KMS-11 (cell line): ENCODE measurements at regions not wholly inside any gene's neighbourhood (a gene's known extent, or its start where the extent isn't known, plus 50 kb on each side); places are given as distances from the start of the nearest gene placed in this dataset.

Source experiments
- H2AFZ ChIP-seq: fragments of 200-600 bp; sonication (generic); 2 replicates; pipeline ENCODE4 v1.6.1; 2016; ENCODE audit warnings: antibody characterized with exemption, mixed run types, low read depth
- H3K27ac ChIP-seq: fragments of 200-600 bp; sonication (generic); 2 replicates; pipeline ENCODE4 v1.6.1; 2016; ENCODE audit warnings: mild to moderate bottlenecking, mixed run types
- H3K27me3 ChIP-seq: fragments of 200-600 bp; sonication (generic); 2 replicates; pipeline ENCODE4 v1.6.1; 2017; ENCODE audit warnings: mild to moderate bottlenecking, low read depth, mixed run types, moderate library complexity; ENCODE audit not compliant: insufficient read depth
- H3K36me3 ChIP-seq: fragments of 200-600 bp; sonication (generic); 2 replicates; pipeline ENCODE4 v1.6.1; 2017; ENCODE audit warnings: mild to moderate bottlenecking, mixed run types; ENCODE audit not compliant: insufficient read depth
- H3K4me1 ChIP-seq: fragments of 200-600 bp; sonication (generic); 2 replicates; pipeline ENCODE4 v1.6.1; 2016; ENCODE audit warnings: mild to moderate bottlenecking, low read depth, mixed run types; ENCODE audit not compliant: poor library complexity, severe bottlenecking
- H3K4me2 ChIP-seq: fragments of 200-600 bp; sonication (generic); 2 replicates; pipeline ENCODE4 v1.7.0; 2016; ENCODE audit warnings: mild to moderate bottlenecking, mixed run types
- H3K4me3 ChIP-seq: fragments of 200-600 bp; sonication (generic); IDR thresholded peaks from 2 replicates; pipeline ENCODE4 v1.6.1; 2017; ENCODE audit warnings: low read depth, low read length, mixed read lengths; ENCODE audit not compliant: insufficient read depth
- H3K79me2 ChIP-seq: fragments of 200-600 bp; sonication (generic); 2 replicates; pipeline ENCODE4 v1.6.1; 2016; ENCODE audit warnings: low read depth, mixed run types; ENCODE audit not compliant: insufficient read depth
- H3K9ac ChIP-seq: fragments of 200-600 bp; sonication (generic); 2 replicates; pipeline ENCODE4 v1.6.1; 2016; ENCODE audit warnings: mild to moderate bottlenecking, mixed run types
- H4K20me1 ChIP-seq: fragments of 200-600 bp; sonication (generic); 2 replicates; pipeline ENCODE4 v1.6.1; 2016; ENCODE audit warnings: mild to moderate bottlenecking, mixed run types; ENCODE audit not compliant: insufficient read depth
- TF ChIP-seq, protein P1 (sequence below): fragments of 200-600 bp; sonication (generic); conservative IDR thresholded peaks from 2 replicates; pipeline ENCODE4 v1.6.1; 2017; ENCODE audit warnings: low read depth, mild to moderate bottlenecking, antibody characterized with exemption, low read length, moderate library complexity, mixed read lengths

- Histone ChIP-seq H3K4me1 (no peaks in the 10 kb centered on the region), H3K27ac (no peak overlapping the region), H3K9ac (no peak overlapping the region), H4K20me1 (no peaks in the 10 kb centered on the region), H3K79me2 (no peaks in the 10 kb centered on the region), H3K4me2 (no peak overlapping the region), H3K36me3 (no peaks in the 10 kb centered on the region), H2AFZ (no peak overlapping the region), H3K27me3 (no peaks in the 10 kb centered on the region), H3K4me3 (no peak overlapping the region)
- TF ChIP-seq, protein P1, sequence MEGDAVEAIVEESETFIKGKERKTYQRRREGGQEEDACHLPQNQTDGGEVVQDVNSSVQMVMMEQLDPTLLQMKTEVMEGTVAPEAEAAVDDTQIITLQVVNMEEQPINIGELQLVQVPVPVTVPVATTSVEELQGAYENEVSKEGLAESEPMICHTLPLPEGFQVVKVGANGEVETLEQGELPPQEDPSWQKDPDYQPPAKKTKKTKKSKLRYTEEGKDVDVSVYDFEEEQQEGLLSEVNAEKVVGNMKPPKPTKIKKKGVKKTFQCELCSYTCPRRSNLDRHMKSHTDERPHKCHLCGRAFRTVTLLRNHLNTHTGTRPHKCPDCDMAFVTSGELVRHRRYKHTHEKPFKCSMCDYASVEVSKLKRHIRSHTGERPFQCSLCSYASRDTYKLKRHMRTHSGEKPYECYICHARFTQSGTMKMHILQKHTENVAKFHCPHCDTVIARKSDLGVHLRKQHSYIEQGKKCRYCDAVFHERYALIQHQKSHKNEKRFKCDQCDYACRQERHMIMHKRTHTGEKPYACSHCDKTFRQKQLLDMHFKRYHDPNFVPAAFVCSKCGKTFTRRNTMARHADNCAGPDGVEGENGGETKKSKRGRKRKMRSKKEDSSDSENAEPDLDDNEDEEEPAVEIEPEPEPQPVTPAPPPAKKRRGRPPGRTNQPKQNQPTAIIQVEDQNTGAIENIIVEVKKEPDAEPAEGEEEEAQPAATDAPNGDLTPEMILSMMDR, result no peak
Observed at GRCh38 chr2:217638031-217638430, 364.8 kb downstream of the TNS1 start.

DNA sequence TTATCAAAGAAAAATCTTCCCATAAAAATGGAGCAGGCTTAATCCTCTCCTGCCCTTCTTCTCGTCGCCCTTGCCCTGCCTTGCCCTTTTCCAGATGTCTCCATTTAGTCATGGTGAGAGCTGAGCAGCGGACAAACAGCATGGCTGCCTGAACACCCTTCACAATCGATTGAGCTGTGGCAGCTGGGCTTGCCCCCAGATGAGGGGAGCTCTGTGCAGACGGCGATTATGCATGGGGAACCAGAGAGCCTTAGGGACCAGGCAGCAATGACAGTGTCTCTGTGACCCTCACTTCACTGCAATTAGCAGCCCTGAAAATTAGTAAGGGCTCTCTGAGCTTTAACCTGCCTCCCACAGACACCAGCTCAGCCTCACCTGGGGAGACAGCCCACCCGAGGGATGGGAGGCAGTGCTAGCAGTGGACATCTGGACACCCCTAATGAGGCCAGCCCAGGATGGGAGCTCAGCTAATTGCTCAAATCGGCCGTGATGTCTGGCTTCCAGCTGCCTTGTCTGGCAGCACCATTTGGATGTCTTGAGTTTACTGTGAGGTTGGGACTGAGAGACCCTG, 365.7 kb downstream of the TNS1 start:
- Histone ChIP-seq H3K9ac (no peak overlapping the region), H3K36me3 (no peaks in the 10 kb centered on the region), H3K4me3 (no peak overlapping the region), H3K27me3 (no peaks in the 10 kb centered on the region), H3K79me2 (no peaks in the 10 kb centered on the region), H3K4me2 (no peak overlapping the region), H4K20me1 (no peaks in the 10 kb centered on the region), H2AFZ (no peak overlapping the region), H3K27ac (no peak overlapping the region), H3K4me1 (no peaks in the 10 kb centered on the region)
- TF ChIP-seq, protein P1, result no peak

- no peaks in the 10 kb centered on the region for H4K20me1 ChIP-seq
- no peak overlapping the region for H3K27ac ChIP-seq
- no peak overlapping the region for H3K9ac ChIP-seq
- no peaks in the 10 kb centered on the region for H3K27me3 ChIP-seq
- H3K36me3 ChIP-seq, result no peaks in the 10 kb centered on the region
- H3K79me2 ChIP-seq, result no peaks in the 10 kb centered on the region
- TF ChIP-seq, protein P1, result no peak
- H3K4me1 ChIP-seq, result no peaks in the 10 kb centered on the region
- no peak overlapping the region for H2AFZ ChIP-seq
- no peak overlapping the region for H3K4me2 ChIP-seq
- H3K4me3 ChIP-seq, result no peak overlapping the region
Observed at GRCh38 chr2:217636578-217636977, 366.2 kb downstream of the TNS1 start.

GRCh38 chr2:217634871-217635270, 367.9 kb downstream of the TNS1 start:
- TF ChIP-seq, protein P1, result no peak
- H4K20me1 ChIP-seq, result no peaks in the 10 kb centered on the region
- H3K4me3 ChIP-seq, result no peak overlapping the region
- H3K27me3 ChIP-seq, result no peaks in the 10 kb centered on the region
- no peak overlapping the region for H3K27ac ChIP-seq
- H3K9ac ChIP-seq, result no peak overlapping the region
- H3K36me3 ChIP-seq, result no peaks in the 10 kb centered on the region
- H2AFZ ChIP-seq, result no peak overlapping the region
- H3K4me1 ChIP-seq, result no peaks in the 10 kb centered on the region
- H3K79me2 ChIP-seq, result no peaks in the 10 kb centered on the region
- H3K4me2 ChIP-seq, result no peak overlapping the region
